ENCODE measurements at regions not wholly inside any gene's neighbourhood (a gene's known extent, or its start where the extent isn't known, plus 50 kb on each side); places are given as distances from the start of the nearest gene placed in this dataset.

- TF ChIP-seq BHLHE40 (IDR thresholded peaks at IDR 0.05; ENCODE audit: borderline replicate concordance) = no peak
- no peak for TF ChIP-seq SP1 (IDR thresholded peaks at IDR 0.05)
- TF ChIP-seq FOXA1 (IDR thresholded peaks at IDR 0.05) = no peak
- TF ChIP-seq CTBP1 (IDR thresholded peaks at IDR 0.05; ENCODE audit: borderline replicate concordance) = no peak
- TF ChIP-seq NFRKB (IDR thresholded peaks at IDR 0.05) = no peak
- TF ChIP-seq ELF4 (IDR thresholded peaks at IDR 0.05) = no peak
- TF ChIP-seq ARNT (IDR thresholded peaks at IDR 0.05) = no peak
- no peak for TF ChIP-seq LEF1 (IDR thresholded peaks at IDR 0.05; ENCODE audit: borderline replicate concordance)
- no peak for TF ChIP-seq FOXM1 (IDR thresholded peaks at IDR 0.05; ENCODE audit: borderline replicate concordance)
- no peak for TF ChIP-seq SUZ12 (IDR thresholded peaks at IDR 0.05)
Observed at GRCh38 chr18:32520771-32521170, 50.1 kb upstream of the GAREM1 start.
